CD4-positive, alpha-beta T cell (primary cell): ENCODE measurements at regions not wholly inside any gene's neighbourhood (a gene's known extent, or its start where the extent isn't known, plus 50 kb on each side); places are given as distances from the start of the nearest gene placed in this dataset.

Experiments
- ATAC-seq: fragments of 200-7000 bp; cut with Tn5 transposase; one replicate; pipeline ENCODE4 v1.10.0; 2022; ENCODE audit warnings: mild to moderate bottlenecking; ENCODE audit not compliant: poor library complexity
- CTCF ChIA-PET: fragments of 350-600 bp; sonication (Branson Sonifier 250); formaldehyde crosslinking; loops from one replicate; lab custom pipeline; 2021; ENCODE audit warnings: antibody characterized with exemption, inconsistent platforms; lab: Charles Lee
- POLR2A ChIA-PET: fragments of 350-600 bp; sonication (Branson Sonifier 250); formaldehyde crosslinking; loops from one replicate; lab custom pipeline; 2021; ENCODE audit warnings: antibody characterized with exemption, inconsistent platforms; lab: Charles Lee
- DNase-seq, 14 experiments: peaks; one replicate each; pipeline ENCODE4 v3.0.0-alpha.2; 2013 to 2020; ENCODE audit warnings: mixed read lengths in 2 of 14
- H3K27ac ChIP-seq, 2 donors: one replicate each; pipeline versions ENCODE4 v1.5.1 to v1.7.0; 2013; ENCODE audit warnings: low read length in 2 of 2, low read depth in 1 of 2, mild to moderate bottlenecking in 1 of 2
- H3K27me3 ChIP-seq, 2 experiments: 1 replicate in 1 of 2; 2 replicates in 1 of 2; pipeline versions ENCODE4 v1.6.1 to v1.7.0; 2013; ENCODE audit warnings: low read length in 2 of 2, control low read depth in 1 of 2, mild to moderate bottlenecking in 1 of 2, moderate library complexity in 1 of 2; ENCODE audit not compliant: insufficient read depth in 2 of 2, control insufficient read depth in 1 of 2
- H3K36me3 ChIP-seq: one replicate; pipeline ENCODE4 v1.6.1; 2013; ENCODE audit warnings: low read length, control low read depth; ENCODE audit not compliant: insufficient read depth
- H3K4me1 ChIP-seq: one replicate; pipeline ENCODE4 v1.6.1; 2013; ENCODE audit warnings: low read length, control low read depth; ENCODE audit not compliant: insufficient read depth
- H3K4me3 ChIP-seq: one replicate; pipeline ENCODE4 v1.5.1; 2013; ENCODE audit warnings: mild to moderate bottlenecking, low read length, moderate library complexity
- H3K9me3 ChIP-seq, 2 experiments: 1 replicate in 1 of 2; 2 replicates in 1 of 2; pipeline versions ENCODE4 v1.6.1 to v1.7.0; 2013; ENCODE audit warnings: low read length in 2 of 2, mild to moderate bottlenecking in 2 of 2, control low read depth in 1 of 2, moderate library complexity in 1 of 2; ENCODE audit not compliant: control insufficient read depth in 1 of 2, insufficient read depth in 1 of 2
- H3K27ac Mint-ChIP-seq: one replicate; pipeline ENCODE4 v1.8.0; 2020; ENCODE audit warnings: mixed read lengths
- H3K27me3 Mint-ChIP-seq: one replicate; pipeline ENCODE4 v1.8.0; 2021; ENCODE audit warnings: mixed read lengths
- H3K36me3 Mint-ChIP-seq: one replicate; pipeline ENCODE4 v1.8.0; 2021; ENCODE audit warnings: low read depth, mixed read lengths
- H3K4me1 Mint-ChIP-seq: one replicate; pipeline ENCODE4 v1.8.0; 2021; ENCODE audit warnings: low read depth, mixed read lengths
- H3K4me3 Mint-ChIP-seq: one replicate; pipeline ENCODE4 v1.8.0; 2020; ENCODE audit warnings: mild to moderate bottlenecking, mixed read lengths
- H3K9me3 Mint-ChIP-seq: one replicate; pipeline ENCODE4 v1.8.0; 2020; ENCODE audit warnings: mixed read lengths
- CTCF ChIP-seq: fragments of 200-600 bp; IDR thresholded peaks from one replicate; pipeline ENCODE4 v1.8.0; 2022; ENCODE audit warnings: antibody characterized with exemption, mild to moderate bottlenecking
- intact Hi-C, 2 experiments: fragments of 100-400 bp; cut with DNase I in 1 of 2; cut with micrococcal nuclease in 1 of 2; formaldehyde crosslinking; loops; one replicate each; pipeline versions ENCODE4 v1.15.1 to v1.9.0; 2023 to 2025; cut with DNase I, micrococcal nuclease

GRCh38 chr16:86424398-86424797 lies 85.9 kb upstream of the FOXF1 start:
- intact Hi-C loops: no loop called here
- DNase-seq (no peak), ATAC-seq (no peak)
- no peaks in the 10 kb centered on the region for H3K36me3 ChIP-seq
- H3K4me3 Mint-ChIP-seq: no peak overlapping the region
- H3K9me3 ChIP-seq: peaks cover 4 to 15% of the 10 kb centered on the region in 2 experiments
- TF ChIP-seq CTCF: no peak
- H3K4me1 Mint-ChIP-seq: no peaks in the 10 kb centered on the region
- peaks cover 0 to 3% of the 10 kb centered on the region in 2 experiments for H3K27me3 ChIP-seq
- H3K4me3 ChIP-seq: no peak overlapping the region
- ChIA-PET POLR2A (no interaction called here), CTCF (no interaction called here)
- no peaks in the 10 kb centered on the region for H3K4me1 ChIP-seq
- no peak overlapping the region for H3K27ac ChIP-seq
- H3K9me3 Mint-ChIP-seq: peaks cover 5% of the 10 kb centered on the region
- H3K27me3 Mint-ChIP-seq: peaks cover 24% of the 10 kb centered on the region
- H3K27ac Mint-ChIP-seq: no peak overlapping the region
- H3K36me3 Mint-ChIP-seq: no peaks in the 10 kb centered on the region

- Mint-ChIP-seq H3K27ac (no peak overlapping the region), H3K9me3 (peaks cover 5% of the 10 kb centered on the region), H3K4me1 (no peaks in the 10 kb centered on the region), H3K36me3 (no peaks in the 10 kb centered on the region), H3K27me3 (peaks cover 24% of the 10 kb centered on the region), H3K4me3 (no peak overlapping the region)
- ATAC-seq (no peak), DNase-seq (no peak)
- Histone ChIP-seq H3K4me3 (no peak overlapping the region), H3K27ac (no peak overlapping the region), H3K9me3 (peaks cover 4 to 15% of the 10 kb centered on the region in 2 experiments), H3K4me1 (no peaks in the 10 kb centered on the region), H3K27me3 (peaks cover 0 to 3% of the 10 kb centered on the region in 2 experiments), H3K36me3 (no peaks in the 10 kb centered on the region)
- POLR2A ChIA-PET: no interaction called here
- intact Hi-C loops: no loop called here
- TF ChIP-seq CTCF: no peak
- CTCF ChIA-PET: no interaction called here
Measured at GRCh38 chr16:86424985-86425384, 85.3 kb upstream of the FOXF1 start.

- no peak overlapping the region for H3K4me3 ChIP-seq
- no peak overlapping the region for H3K4me3 Mint-ChIP-seq
- POLR2A ChIA-PET: no interaction called here
- H3K27me3 Mint-ChIP-seq: peaks cover 24% of the 10 kb centered on the region
- CTCF ChIA-PET: no interaction called here
- DNase-seq (no peak), ATAC-seq (no peak)
- H3K27ac Mint-ChIP-seq: no peak overlapping the region
- H3K36me3 ChIP-seq: no peaks in the 10 kb centered on the region
- H3K9me3 ChIP-seq: peaks cover 4 to 20% of the 10 kb centered on the region in 2 experiments
- H3K4me1 Mint-ChIP-seq: no peaks in the 10 kb centered on the region
- no peak overlapping the region for H3K27ac ChIP-seq
- no peak for TF ChIP-seq CTCF
- no peaks in the 10 kb centered on the region for H3K4me1 ChIP-seq
- peaks cover 3% of the 10 kb centered on the region for H3K9me3 Mint-ChIP-seq
- peaks cover 0 to 3% of the 10 kb centered on the region in 2 experiments for H3K27me3 ChIP-seq
- H3K36me3 Mint-ChIP-seq: no peaks in the 10 kb centered on the region
- intact Hi-C loops: no loop called here
Measured at GRCh38 chr16:86426063-86426642, 84.2 kb upstream of the FOXF1 start.
